GM23338 (cell line): ENCODE measurements at regions not wholly inside any gene's neighbourhood (a gene's known extent, or its start where the extent isn't known, plus 50 kb on each side); places are given as distances from the start of the nearest gene placed in this dataset.

Source experiments
- CREB1 ChIP-seq: fragments of 250-450 bp; sonication (Bioruptor Pico); IDR thresholded peaks from 2 replicates; pipeline ENCODE4 v1.5.0; 2020; ENCODE audit warnings: low read depth, mild to moderate bottlenecking, moderate library complexity
- CTCF ChIP-seq, 2 experiments: fragments of 200-600 bp in 1 of 2; sonication (generic) in 1 of 2; conservative IDR thresholded peaks; 2 replicates each; pipeline versions ENCODE4 v1.5.1 to v1.6.1; 2016 to 2017; ENCODE audit warnings: antibody characterized with exemption in 2 of 2, low read depth in 2 of 2, mild to moderate bottlenecking in 2 of 2, moderate library complexity in 1 of 2
- ETS1 ChIP-seq: IDR thresholded peaks from 2 replicates; pipeline ENCODE4 v1.6.1; 2016; ENCODE audit warnings: antibody characterized with exemption
- EZH2 ChIP-seq: fragments of 200-600 bp; sonication (generic); IDR thresholded peaks from one replicate; pipeline ENCODE4 v1.8.0; 2017; ENCODE audit warnings: antibody characterized with exemption, mild to moderate bottlenecking, low read depth; ENCODE audit not compliant: unreplicated experiment
- EZH2phosphoT487 ChIP-seq: fragments of 200-600 bp; sonication (generic); IDR thresholded peaks from one replicate; pipeline ENCODE4 v1.8.1; 2018; ENCODE audit warnings: antibody characterized with exemption; ENCODE audit not compliant: unreplicated experiment
- JUNB ChIP-seq: IDR thresholded peaks from one replicate; pipeline ENCODE4 v1.6.1; 2016; ENCODE audit warnings: antibody characterized with exemption; ENCODE audit not compliant: unreplicated experiment
- NANOG ChIP-seq: IDR thresholded peaks from 2 replicates; pipeline ENCODE4 v1.6.1; 2016; ENCODE audit warnings: antibody characterized with exemption, borderline replicate concordance
- POLR2AphosphoS5 ChIP-seq: IDR thresholded peaks from 2 replicates; pipeline ENCODE4 v1.6.1; 2016; ENCODE audit warnings: antibody characterized with exemption, low read depth
- REST ChIP-seq: IDR thresholded peaks from one replicate; pipeline ENCODE4 v1.6.1; 2018; ENCODE audit warnings: antibody characterized with exemption; ENCODE audit not compliant: unreplicated experiment
- ZNF114 ChIP-seq: fragments of 250-450 bp; sonication (Bioruptor Pico); IDR thresholded peaks from 2 replicates; pipeline ENCODE4 v1.5.0; 2020; ENCODE audit warnings: mild to moderate bottlenecking, moderate library complexity
- ZNF331 ChIP-seq: fragments of 250-450 bp; sonication (Bioruptor Pico); IDR thresholded peaks from 2 replicates; pipeline ENCODE4 v1.5.0; 2020; ENCODE audit warnings: low read depth, mild to moderate bottlenecking, moderate library complexity

GRCh38 chr5:124257048-124257447, 489.4 kb downstream of the ZNF608 start:
- TF ChIP-seq ETS1 (no peak), CTCF (conservative IDR thresholded peaks at IDR 0.05; ENCODE audit: low read depth in 2 of 2) (no peak), EZH2phosphoT487 (no peak), ZNF114 (CRISPR knock-in tag) (no peak), EZH2 (no peak), CREB1 (CRISPR knock-in tag) (no peak), REST (no peak), POLR2AphosphoS5 (no peak), JUNB (no peak), NANOG (no peak), ZNF331 (no peak)
